Stimulated activated CD8-positive, alpha-beta memory T cell treated with anti-CD3 and anti-CD28 coated beads, Interleukin-2, amount 100 ng/mL, for 1 hour (primary cell): ENCODE measurements at regions not wholly inside any gene's neighbourhood (a gene's known extent, or its start where the extent isn't known, plus 50 kb on each side); places are given as distances from the start of the nearest gene placed in this dataset.

Experiments
- DNase-seq, 2 donors: peaks; one replicate each; pipeline ENCODE4 v3.0.0-alpha.2; 2020; ENCODE audit warnings: low read depth in 2 of 2

- no peak for DNase-seq
These were observed 534.5 kb upstream of the MKI67 start for GRCh38 chr10:128660726-128661125.

DNA sequence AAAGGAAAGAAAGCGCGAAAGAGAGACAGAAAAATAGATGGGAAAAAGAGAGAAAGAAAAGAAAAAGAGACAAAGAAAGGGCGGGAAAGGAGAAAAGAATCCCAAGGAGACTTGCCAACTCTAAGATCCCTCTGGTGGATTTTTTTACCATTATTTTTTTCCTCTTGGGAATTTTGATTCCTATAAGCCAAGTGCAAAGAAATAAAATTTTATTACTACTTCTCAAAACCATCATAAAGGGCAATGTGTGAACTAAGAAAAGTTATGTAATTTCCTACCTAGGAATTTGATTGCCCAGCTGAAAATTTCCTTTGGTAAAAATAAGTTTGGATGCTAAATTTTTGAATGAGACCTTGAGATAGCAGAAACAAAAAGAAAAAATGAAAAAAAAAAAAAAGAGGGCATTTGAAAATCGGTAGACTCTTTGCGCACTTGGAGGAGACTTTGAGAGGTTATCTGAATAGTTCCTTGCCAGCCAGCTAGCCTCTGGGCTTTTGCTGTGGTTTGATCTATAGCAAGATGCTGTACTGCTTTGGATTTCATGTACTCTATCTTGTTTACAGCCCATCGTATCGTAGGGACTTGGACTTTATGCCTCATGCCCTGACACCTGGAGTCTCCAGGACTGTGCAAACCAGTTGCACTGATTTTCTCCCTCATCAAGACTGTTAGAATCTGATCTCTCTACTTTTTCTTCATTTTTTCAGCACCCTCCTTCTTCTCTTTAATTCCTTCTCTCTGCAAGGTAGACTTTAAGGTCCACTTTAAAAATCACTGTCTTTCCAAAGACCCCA is 535.4 kb upstream of the MKI67 start:
- no peak for DNase-seq

- no peak for DNase-seq
These were observed 536.3 kb upstream of the MKI67 start for GRCh38 chr10:128662520-128662919.

- DNase-seq = no peak
These were observed 538.5 kb upstream of the MKI67 start for GRCh38 chr10:128664729-128665128.

GRCh38 chr10:128675405-128675804 is 549.2 kb upstream of the MKI67 start:
- no peak for DNase-seq

DNA sequence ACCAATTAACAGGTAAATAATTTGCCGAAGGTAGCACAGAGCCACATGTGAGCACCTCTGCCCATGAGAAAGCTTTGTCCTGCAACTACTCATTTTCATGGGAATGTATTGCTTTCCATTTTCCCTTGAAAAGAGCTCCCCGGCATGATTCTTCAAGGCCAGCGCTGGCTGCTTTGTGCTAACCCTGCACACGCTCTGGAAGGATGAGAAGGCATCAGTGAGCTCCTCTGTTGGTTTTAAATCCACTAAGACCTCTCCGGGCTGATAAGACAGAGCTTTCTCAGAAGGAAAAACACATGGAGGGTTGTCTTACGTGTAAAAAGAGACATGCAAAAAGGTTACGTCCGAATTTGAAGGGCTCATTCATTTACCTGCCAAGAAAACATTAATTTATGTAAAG is 553.9 kb upstream of the MKI67 start:
- DNase-seq = no peak

DNA sequence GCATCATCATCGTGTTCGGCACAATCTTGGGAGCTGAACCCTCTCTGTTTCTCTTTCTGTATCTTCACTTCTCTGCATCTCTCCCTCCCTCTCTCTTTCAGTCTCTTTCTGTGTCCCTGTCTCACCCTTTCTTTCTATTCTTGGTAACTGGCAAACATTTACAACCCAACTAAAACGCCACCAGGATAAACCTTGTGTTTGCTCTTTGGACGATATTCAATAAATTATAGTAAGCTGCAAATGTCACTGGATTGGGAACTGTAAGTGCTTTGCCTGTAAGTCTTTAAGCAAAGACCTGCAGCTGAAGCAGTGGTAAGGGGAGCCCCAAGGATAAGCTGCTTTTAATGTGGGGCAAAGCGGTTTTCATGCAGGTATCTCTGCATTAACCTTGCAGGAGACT is 558.0 kb upstream of the MKI67 start:
- no peak for DNase-seq

- DNase-seq = no peak
These were observed 560.5 kb upstream of the MKI67 start for GRCh38 chr10:128686630-128687278.

- no peak for DNase-seq
These were observed 561.2 kb upstream of the MKI67 start for GRCh38 chr10:128687408-128687807.

DNA sequence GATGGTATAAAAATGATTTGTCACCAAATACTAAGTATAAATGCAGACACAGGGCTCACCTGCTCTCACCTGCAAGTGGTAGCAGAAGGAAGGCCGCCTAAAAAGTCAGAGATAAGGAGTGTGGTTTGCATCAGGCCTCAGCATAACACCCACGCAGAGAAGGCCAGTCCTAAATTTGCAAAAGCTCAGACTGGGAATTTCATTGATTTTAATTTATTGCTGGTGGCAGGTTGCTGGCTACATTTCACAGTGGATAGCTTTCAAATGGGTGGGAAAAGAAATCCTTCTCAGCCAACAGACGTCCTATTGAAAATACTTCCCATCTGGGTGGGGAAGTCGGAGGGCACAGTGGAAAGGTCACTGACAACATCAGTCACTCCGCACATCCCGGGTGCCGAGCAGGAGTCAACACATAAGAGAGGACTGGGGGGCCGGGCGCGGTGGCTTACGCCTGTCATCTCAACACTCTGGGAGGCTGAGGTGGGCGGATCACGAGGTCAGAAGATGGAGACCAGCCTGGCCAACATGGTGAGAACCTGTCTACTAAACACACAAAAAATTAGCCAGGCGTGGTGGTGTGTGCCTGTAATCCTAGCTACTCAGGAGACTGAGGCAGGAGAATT is 561.8 kb upstream of the MKI67 start:
- DNase-seq = no peak

GRCh38 chr10:128689667-128690066 is 563.4 kb upstream of the MKI67 start:
- DNase-seq = no peak

DNA sequence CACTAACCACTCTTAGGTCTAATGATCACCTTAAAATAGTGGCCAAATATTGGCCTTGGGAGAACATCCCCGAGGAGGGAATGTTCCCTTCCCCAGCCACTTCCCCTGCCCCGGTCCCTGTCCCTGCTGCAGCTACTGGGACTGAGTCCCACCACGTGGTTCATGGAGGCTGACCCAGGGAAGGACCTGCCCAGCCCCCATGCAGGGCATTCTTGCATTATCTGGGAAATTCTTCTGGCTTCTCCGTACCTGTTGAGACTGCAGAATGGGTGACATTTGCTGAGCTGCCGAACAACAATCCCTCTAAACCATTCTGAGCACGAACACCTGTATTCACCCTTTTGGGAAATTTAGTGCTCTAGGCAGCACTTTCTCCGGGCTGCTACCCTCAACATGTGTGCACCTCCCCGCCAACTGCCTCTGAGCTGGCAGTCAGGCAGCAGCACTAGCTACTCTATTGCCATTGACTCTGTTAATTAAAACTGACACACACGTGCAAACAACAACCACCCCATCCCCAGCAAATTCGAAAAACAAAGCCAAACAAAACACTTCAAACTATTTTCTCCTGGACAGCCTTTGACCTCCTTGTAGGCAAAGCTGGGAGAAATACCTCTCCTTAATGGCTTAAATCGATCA is 567.4 kb upstream of the MKI67 start:
- DNase-seq = no peak

- no peak for DNase-seq
These were observed 568.1 kb upstream of the MKI67 start for GRCh38 chr10:128694168-128694850.

- no peak for DNase-seq
These were observed 568.9 kb upstream of the MKI67 start for GRCh38 chr10:128694851-128695725.

DNA sequence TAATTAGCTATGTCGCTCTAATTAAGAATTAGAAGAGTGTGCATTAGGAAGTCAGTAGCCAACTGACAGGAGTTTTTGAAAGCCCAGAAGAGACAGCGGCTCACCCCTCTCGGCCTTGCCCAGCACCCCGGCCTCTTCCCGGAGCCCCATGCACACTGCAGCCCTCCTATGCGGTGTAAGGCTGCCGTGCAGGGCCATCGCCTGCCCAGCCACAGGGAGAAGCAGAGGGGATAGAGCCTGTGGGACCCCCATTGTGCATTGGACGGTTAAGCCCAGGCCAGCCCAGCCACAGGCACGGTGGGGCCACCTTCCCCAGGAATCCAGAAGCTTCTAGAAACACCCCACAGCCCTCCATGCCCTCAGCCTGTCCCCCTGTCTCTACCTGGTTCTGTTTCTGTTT is 569.7 kb upstream of the MKI67 start:
- DNase-seq = no peak

GRCh38 chr10:128697437-128697836 is 571.2 kb upstream of the MKI67 start:
- no peak for DNase-seq

GRCh38 chr10:128701381-128701780 is 575.2 kb upstream of the MKI67 start:
- DNase-seq = no peak

GRCh38 chr10:128701837-128702236 is 575.6 kb upstream of the MKI67 start:
- no peak for DNase-seq

DNA sequence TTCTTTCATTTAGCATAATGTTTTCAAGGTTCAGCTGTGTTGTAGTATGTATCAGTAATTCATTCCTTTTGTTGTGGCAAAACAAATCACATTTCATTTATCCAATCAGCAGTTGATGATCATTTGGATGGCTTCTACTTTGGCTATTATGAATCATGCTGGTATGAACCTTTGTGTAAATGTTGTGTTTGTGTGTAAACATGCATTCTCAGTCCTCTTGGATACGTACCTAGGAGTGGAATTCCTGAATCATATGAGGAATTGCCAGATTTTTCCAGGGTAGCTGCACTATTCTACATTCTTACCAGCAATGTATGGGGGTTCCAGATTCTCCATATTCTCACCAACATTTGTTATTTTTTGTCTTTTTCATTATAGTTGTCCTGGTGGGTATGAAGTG is 578.5 kb upstream of the MKI67 start:
- no peak for DNase-seq

DNA sequence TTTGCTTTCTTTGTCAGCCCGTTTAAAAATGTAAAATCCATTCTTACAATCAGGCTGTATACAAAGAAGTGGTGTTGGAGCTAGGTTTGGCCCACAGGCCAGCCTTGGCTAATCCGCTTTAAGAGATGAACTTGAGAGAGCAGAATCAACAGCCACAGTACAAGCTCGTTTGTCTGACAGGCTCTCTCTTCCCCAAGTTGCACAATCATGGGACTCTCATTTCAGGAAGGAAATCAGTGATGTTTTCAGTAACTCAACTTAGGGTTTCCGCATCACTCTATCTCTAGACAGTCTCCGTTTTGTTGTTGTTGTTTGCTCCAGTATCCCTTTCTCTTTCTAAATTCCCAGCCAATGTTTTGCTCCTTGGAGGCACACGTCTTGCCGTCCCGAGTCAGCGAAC is 582.0 kb upstream of the MKI67 start:
- no peak for DNase-seq

GRCh38 chr10:128709686-128710085 is 583.5 kb upstream of the MKI67 start:
- DNase-seq = no peak
